ENCODE measurements at regions not wholly inside any gene's neighbourhood (a gene's known extent, or its start where the extent isn't known, plus 50 kb on each side); places are given as distances from the start of the nearest gene placed in this dataset.

DNA sequence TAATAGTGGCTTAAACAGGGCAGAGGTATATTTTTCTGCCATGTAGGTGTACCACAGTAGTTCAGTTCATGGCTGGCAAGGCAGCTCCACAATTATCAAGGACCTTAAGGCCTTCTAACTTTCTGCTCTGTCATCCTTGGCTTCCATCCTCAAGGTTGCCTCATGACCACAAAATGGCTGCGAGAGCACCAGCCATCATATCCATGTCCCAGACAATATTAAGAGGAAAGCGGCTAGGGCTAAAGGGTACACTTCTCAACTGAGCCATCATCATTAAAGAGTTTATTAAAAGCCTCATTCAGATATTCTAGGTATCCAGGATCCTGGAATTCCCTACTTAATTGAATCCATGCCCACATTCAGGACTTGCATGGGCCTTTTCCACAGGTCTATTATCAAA is 62.7 kb upstream of the MRI1 start:
- no peak overlapping the region for H3K27ac ChIP-seq (ENCODE audit: insufficient read depth, low read depth, low read length)
- no peak overlapping the region for H2AFZ ChIP-seq (ENCODE audit: low read depth, low read length)
- no peak for DNase-seq (ENCODE audit: low read depth, low spot score)
- H3K36me3 ChIP-seq (ENCODE audit: control insufficient read depth in 2 of 2, extremely low read depth in 1 of 2, insufficient read depth in 2 of 2, low read length in 2 of 2) = no peaks in the 10 kb centered on the region
- H3K9me3 ChIP-seq (replicated peaks; ENCODE audit: control insufficient read depth, insufficient read depth, low read length) = no peaks in the 10 kb centered on the region
- ChIA-PET POLR2A (no interaction called here), CTCF (no interaction called here)
- H3K4me2 ChIP-seq (ENCODE audit: insufficient read depth, low read length) = no peak overlapping the region
- no peak for TF ChIP-seq JUN (IDR thresholded peaks at IDR 0.05; ENCODE audit: borderline replicate concordance, insufficient read depth, insufficient read length, low read depth)
- TF ChIP-seq, protein P1, sequence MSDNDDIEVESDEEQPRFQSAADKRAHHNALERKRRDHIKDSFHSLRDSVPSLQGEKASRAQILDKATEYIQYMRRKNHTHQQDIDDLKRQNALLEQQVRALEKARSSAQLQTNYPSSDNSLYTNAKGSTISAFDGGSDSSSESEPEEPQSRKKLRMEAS (IDR thresholded peaks at IDR 0.05; ENCODE audit: insufficient read depth, insufficient read length) = no peak
- TF ChIP-seq MYC (IDR thresholded peaks at IDR 0.05; ENCODE audit: low read depth, low read length) = no peak
- TF ChIP-seq EZH2 (IDR thresholded peaks at IDR 0.05; ENCODE audit: borderline replicate concordance, low read depth, low read length, severe bottlenecking) = no peak
- TF ChIP-seq GATA2 (IDR thresholded peaks at IDR 0.05; ENCODE audit: insufficient read depth, insufficient read length, low read depth, low read length) = no peak
- TF ChIP-seq, protein P2, sequence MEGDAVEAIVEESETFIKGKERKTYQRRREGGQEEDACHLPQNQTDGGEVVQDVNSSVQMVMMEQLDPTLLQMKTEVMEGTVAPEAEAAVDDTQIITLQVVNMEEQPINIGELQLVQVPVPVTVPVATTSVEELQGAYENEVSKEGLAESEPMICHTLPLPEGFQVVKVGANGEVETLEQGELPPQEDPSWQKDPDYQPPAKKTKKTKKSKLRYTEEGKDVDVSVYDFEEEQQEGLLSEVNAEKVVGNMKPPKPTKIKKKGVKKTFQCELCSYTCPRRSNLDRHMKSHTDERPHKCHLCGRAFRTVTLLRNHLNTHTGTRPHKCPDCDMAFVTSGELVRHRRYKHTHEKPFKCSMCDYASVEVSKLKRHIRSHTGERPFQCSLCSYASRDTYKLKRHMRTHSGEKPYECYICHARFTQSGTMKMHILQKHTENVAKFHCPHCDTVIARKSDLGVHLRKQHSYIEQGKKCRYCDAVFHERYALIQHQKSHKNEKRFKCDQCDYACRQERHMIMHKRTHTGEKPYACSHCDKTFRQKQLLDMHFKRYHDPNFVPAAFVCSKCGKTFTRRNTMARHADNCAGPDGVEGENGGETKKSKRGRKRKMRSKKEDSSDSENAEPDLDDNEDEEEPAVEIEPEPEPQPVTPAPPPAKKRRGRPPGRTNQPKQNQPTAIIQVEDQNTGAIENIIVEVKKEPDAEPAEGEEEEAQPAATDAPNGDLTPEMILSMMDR (IDR thresholded peaks at IDR 0.05; ENCODE audit: extremely low read depth in 1 of 2, insufficient read depth in 1 of 2, low read depth in 1 of 2, low read length in 2 of 2) = no peak
- no peak for TF ChIP-seq POLR2A (IDR thresholded peaks at IDR 0.05; ENCODE audit: low read depth, low read length)
- TF ChIP-seq POLR2AphosphoS5 (IDR thresholded peaks at IDR 0.05; ENCODE audit: insufficient read depth, low read depth, low read length) = no peak
- no peak for TF ChIP-seq FOS (IDR thresholded peaks at IDR 0.05; ENCODE audit: borderline replicate concordance, insufficient read depth, low read length)
- dilution Hi-C loops (cut with MboI; ENCODE audit: extremely low pct_ligation_motif_present, low sequenced_read_pairs) = no loop called here
- no peak overlapping the region for H3K9ac ChIP-seq (replicated peaks; ENCODE audit: extremely low read depth, insufficient read depth, low read length)
- intact Hi-C loops (cut with micrococcal nuclease) = no loop called here
- no peaks in the 10 kb centered on the region for H4K20me1 ChIP-seq (replicated peaks; ENCODE audit: control insufficient read depth, extremely low read depth, insufficient read depth, low read length)
- H3K4me3 ChIP-seq (replicated peaks in 1 of 3; ENCODE audit: insufficient read depth in 1 of 3, low read depth in 1 of 3, low read length in 3 of 3) = no peak overlapping the region
- FAIRE-seq = no peak
- no peaks in the 10 kb centered on the region for H3K9me1 ChIP-seq (replicated peaks; ENCODE audit: control insufficient read depth, extremely low read depth, insufficient read depth, low read length)
- BruUV-seq (replicated peaks) = no TSS peak
- H3K4me1 ChIP-seq (ENCODE audit: control insufficient read depth, extremely low read depth, insufficient read depth, low read length) = no peaks in the 10 kb centered on the region
- no peaks in the 10 kb centered on the region for H3K79me2 ChIP-seq (ENCODE audit: control insufficient read depth, insufficient read depth, low read length)
- H3K27me3 ChIP-seq (ENCODE audit: control insufficient read depth in 2 of 2, insufficient read depth in 2 of 2, low read length in 2 of 2) = peaks cover 0 to 3% of the 10 kb centered on the region in 2 experiments
